Right renal cortex interstitium (tissue), 3 donors: ENCODE measurements at regions not wholly inside any gene's neighbourhood (a gene's known extent, or its start where the extent isn't known, plus 50 kb on each side); places are given as distances from the start of the nearest gene placed in this dataset.

ENCODE experiments used
- DNase-seq, 3 donors: peaks; one replicate each; pipeline ENCODE4 v3.0.0-alpha.2; 2013; ENCODE audit warnings: low read depth in 3 of 3, low spot score in 2 of 3

GRCh38 chr16:22754577-22754976, 59.4 kb upstream of the HS3ST2 start:
- no peak for DNase-seq

- DNase-seq: no peak
Observed at GRCh38 chr16:22757202-22757601, 56.8 kb upstream of the HS3ST2 start.

GRCh38 chr16:22762486-22762885, 51.5 kb upstream of the HS3ST2 start:
- no peak for DNase-seq

- DNase-seq: no peak
Observed at GRCh38 chr16:22763437-22764080, 50.4 kb upstream of the HS3ST2 start.
